IMR-90 (cell line): ENCODE measurements at regions not wholly inside any gene's neighbourhood (a gene's known extent, or its start where the extent isn't known, plus 50 kb on each side); places are given as distances from the start of the nearest gene placed in this dataset.

Source experiments
- POLR2A ChIP-seq: IDR thresholded peaks from 2 replicates; pipeline ENCODE4 v1.6.1; 2012; ENCODE audit warnings: mild to moderate bottlenecking, low read depth, low read length
- RAD21 ChIP-seq: IDR thresholded peaks from 2 replicates; pipeline ENCODE4 v1.6.1; 2012; ENCODE audit warnings: low read length, improper control_type of control experiment
- TF ChIP-seq, protein P1 (sequence below): conservative IDR thresholded peaks from 2 replicates; pipeline ENCODE4 v1.5.1; 2012; ENCODE audit warnings: mild to moderate bottlenecking, low read depth, low read length, improper control_type of control experiment
- TF ChIP-seq, protein P2 (sequence below): fragments of 150-350 bp; IDR thresholded peaks from 2 replicates; pipeline ENCODE4 v1.6.1; 2017; ENCODE audit warnings: mild to moderate bottlenecking, antibody characterized with exemption, low read length, low read depth

DNA sequence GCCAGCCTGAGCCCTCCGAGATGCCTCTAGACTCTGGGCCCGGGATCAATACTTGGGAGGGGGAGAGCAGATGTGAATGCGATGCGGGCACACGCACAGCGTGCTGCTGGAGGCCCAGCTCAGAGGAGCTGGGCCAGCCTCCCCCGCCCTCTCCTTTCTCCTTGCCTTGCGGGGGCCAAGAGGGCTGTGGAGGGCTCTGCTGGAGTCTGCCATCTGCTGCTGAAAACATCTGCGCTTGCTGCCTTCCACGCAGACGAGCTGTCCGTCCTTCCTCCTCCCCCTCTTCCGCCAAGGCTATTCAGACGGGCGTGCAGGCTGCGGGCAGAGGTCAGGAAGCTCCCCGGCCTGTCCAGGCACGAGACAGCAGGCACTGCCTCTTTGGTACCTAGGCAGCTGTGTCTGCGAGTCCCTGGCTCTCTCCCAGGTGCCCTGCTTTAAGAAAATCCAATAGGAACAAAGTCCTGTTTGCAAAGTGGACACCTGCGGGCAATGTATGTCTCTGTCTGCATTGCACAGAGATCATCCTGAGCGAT is 75.2 kb downstream of the SPRING1 start:
- TF ChIP-seq POLR2A = no peak
- TF ChIP-seq, protein P1, sequence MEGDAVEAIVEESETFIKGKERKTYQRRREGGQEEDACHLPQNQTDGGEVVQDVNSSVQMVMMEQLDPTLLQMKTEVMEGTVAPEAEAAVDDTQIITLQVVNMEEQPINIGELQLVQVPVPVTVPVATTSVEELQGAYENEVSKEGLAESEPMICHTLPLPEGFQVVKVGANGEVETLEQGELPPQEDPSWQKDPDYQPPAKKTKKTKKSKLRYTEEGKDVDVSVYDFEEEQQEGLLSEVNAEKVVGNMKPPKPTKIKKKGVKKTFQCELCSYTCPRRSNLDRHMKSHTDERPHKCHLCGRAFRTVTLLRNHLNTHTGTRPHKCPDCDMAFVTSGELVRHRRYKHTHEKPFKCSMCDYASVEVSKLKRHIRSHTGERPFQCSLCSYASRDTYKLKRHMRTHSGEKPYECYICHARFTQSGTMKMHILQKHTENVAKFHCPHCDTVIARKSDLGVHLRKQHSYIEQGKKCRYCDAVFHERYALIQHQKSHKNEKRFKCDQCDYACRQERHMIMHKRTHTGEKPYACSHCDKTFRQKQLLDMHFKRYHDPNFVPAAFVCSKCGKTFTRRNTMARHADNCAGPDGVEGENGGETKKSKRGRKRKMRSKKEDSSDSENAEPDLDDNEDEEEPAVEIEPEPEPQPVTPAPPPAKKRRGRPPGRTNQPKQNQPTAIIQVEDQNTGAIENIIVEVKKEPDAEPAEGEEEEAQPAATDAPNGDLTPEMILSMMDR = no peak
- no peak for TF ChIP-seq RAD21
- TF ChIP-seq, protein P2, sequence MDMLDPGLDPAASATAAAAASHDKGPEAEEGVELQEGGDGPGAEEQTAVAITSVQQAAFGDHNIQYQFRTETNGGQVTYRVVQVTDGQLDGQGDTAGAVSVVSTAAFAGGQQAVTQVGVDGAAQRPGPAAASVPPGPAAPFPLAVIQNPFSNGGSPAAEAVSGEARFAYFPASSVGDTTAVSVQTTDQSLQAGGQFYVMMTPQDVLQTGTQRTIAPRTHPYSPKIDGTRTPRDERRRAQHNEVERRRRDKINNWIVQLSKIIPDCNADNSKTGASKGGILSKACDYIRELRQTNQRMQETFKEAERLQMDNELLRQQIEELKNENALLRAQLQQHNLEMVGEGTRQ = no peak
